ENCODE measurements at regions not wholly inside any gene's neighbourhood (a gene's known extent, or its start where the extent isn't known, plus 50 kb on each side); places are given as distances from the start of the nearest gene placed in this dataset.
A peak's percentile ranks its signal among the peaks of the same experiment; 100 is the strongest.

- POLR2A ChIA-PET, result interaction anchor here (0.7 to 5.7 kb wide), 6 partner anchors 9 to 25 kb away, joined by 3 to 55 read pairs (median 4); no protein-coding TSS in a partner anchor
- TF ChIP-seq EZH2phosphoT487 (IDR thresholded peaks at IDR 0.05; ENCODE audit: borderline replicate concordance, low read depth, low read length), result no peak
- TF ChIP-seq CTCF (conservative IDR thresholded peaks at IDR 0.05; ENCODE audit: low read length), result no peak
- Histone ChIP-seq H3K27ac (ENCODE audit: low read depth, low read length, poor library complexity, severe bottlenecking) (peak overlapping the region; percentile 26), H2AFZ (ENCODE audit: low read length) (peak overlapping the region; percentile 37; the same call in 1 of the 2 replicates), H3K79me2 (ENCODE audit: insufficient read depth, low read depth, low read length) (no peaks in the 10 kb centered on the region), H3K36me3 (ENCODE audit: insufficient read depth, low read length) (no peaks in the 10 kb centered on the region), H3K4me1 (ENCODE audit: insufficient read depth, low read length, poor library complexity, severe bottlenecking) (peaks cover 47% of the 10 kb centered on the region), H3K9me3 (ENCODE audit: low read length) (peaks cover 6% of the 10 kb centered on the region; the same call in 1 of the 2 replicates), H3K4me3 (ENCODE audit: low read depth, low read length, poor library complexity, severe bottlenecking) (no peak overlapping the region), H4K20me1 (ENCODE audit: insufficient read depth, low read length) (no peaks in the 10 kb centered on the region), H3K4me2 (ENCODE audit: low read length) (peak overlapping the region; percentile 61), H3K9me2 (ENCODE audit: insufficient read depth, low read length) (no peaks in the 10 kb centered on the region)
- CTCF ChIA-PET (ENCODE audit: unreplicated experiment), result no interaction called here
- peak; percentile 61 for DNase-seq (ENCODE audit: low spot score)
- no TSS peak for BruUV-seq (replicated peaks)
- intact Hi-C loops (cut with micrococcal nuclease; ENCODE audit: unreplicated experiment), result no loop called here
These were observed 70.8 kb upstream of the KLF13 start for GRCh38 chr15:31255732-31256377.

GRCh38 chr15:31256378-31257265 is 70.0 kb upstream of the KLF13 start:
- Histone ChIP-seq H3K9me2 (ENCODE audit: insufficient read depth, low read length) (no peaks in the 10 kb centered on the region), H3K27ac (ENCODE audit: low read depth, low read length, poor library complexity, severe bottlenecking) (no peak overlapping the region), H2AFZ (ENCODE audit: low read length) (peak overlapping the region; percentile 0; the same call in 1 of the 2 replicates), H3K79me2 (ENCODE audit: insufficient read depth, low read depth, low read length) (no peaks in the 10 kb centered on the region), H3K4me2 (ENCODE audit: low read length) (no peak overlapping the region; the same call in 1 of the 2 replicates), H3K4me1 (ENCODE audit: insufficient read depth, low read length, poor library complexity, severe bottlenecking) (peaks cover 54% of the 10 kb centered on the region), H4K20me1 (ENCODE audit: insufficient read depth, low read length) (no peaks in the 10 kb centered on the region), H3K4me3 (ENCODE audit: low read depth, low read length, poor library complexity, severe bottlenecking) (no peak overlapping the region), H3K36me3 (ENCODE audit: insufficient read depth, low read length) (no peaks in the 10 kb centered on the region), H3K9me3 (ENCODE audit: low read length) (peaks cover 6% of the 10 kb centered on the region; the same call in 1 of the 2 replicates)
- ChIA-PET POLR2A (interaction anchor here (1.1 to 5.7 kb wide), 3 partner anchors 10 to 19 kb away, joined by 3 to 55 read pairs (median 5); no protein-coding TSS in a partner anchor), CTCF (ENCODE audit: unreplicated experiment) (no interaction called here)
- BruUV-seq (replicated peaks), result no TSS peak
- TF ChIP-seq EZH2phosphoT487 (IDR thresholded peaks at IDR 0.05; ENCODE audit: borderline replicate concordance, low read depth, low read length) (no peak), CTCF (conservative IDR thresholded peaks at IDR 0.05; ENCODE audit: low read length) (no peak)
- intact Hi-C loops (cut with micrococcal nuclease; ENCODE audit: unreplicated experiment), result no loop called here
- DNase-seq (ENCODE audit: low spot score), result no peak

All from OCI-LY7 (cell line).